Neural progenitor cell (in vitro differentiated cells): ENCODE measurements at regions not wholly inside any gene's neighbourhood (a gene's known extent, or its start where the extent isn't known, plus 50 kb on each side); places are given as distances from the start of the nearest gene placed in this dataset.

Experiments used
- DNase-seq: peaks from one replicate; pipeline ENCODE4 v3.0.0-alpha.2; 2016; ENCODE audit warnings: low spot score
- H2AFZ ChIP-seq: fragments of 200-600 bp; sonication (generic); replicated peaks from 2 replicates; pipeline ENCODE4 v1.6.1; 2016; ENCODE audit warnings: antibody characterized with exemption
- H3F3A ChIP-seq: fragments of 200-600 bp; sonication (generic); 2 replicates; pipeline ENCODE4 v1.6.1; 2016; ENCODE audit warnings: antibody characterized with exemption, low read depth
- H3K27ac ChIP-seq: fragments of 200-600 bp; sonication (generic); 2 replicates; pipeline ENCODE4 v1.5.1; 2016; ENCODE audit warnings: mild to moderate bottlenecking
- H3K27me3 ChIP-seq: fragments of 200-600 bp; sonication (generic); 2 replicates; pipeline ENCODE4 v1.6.1; 2016; ENCODE audit warnings: mild to moderate bottlenecking, moderate library complexity
- H3K36me3 ChIP-seq: fragments of 200-600 bp; sonication (generic); 2 replicates; pipeline ENCODE4 v1.5.1; 2016
- H3K4me1 ChIP-seq: fragments of 200-600 bp; sonication (generic); 2 replicates; pipeline ENCODE4 v1.6.1; 2016; ENCODE audit warnings: mixed run types
- H3K4me2 ChIP-seq: fragments of 200-600 bp; sonication (generic); 2 replicates; pipeline ENCODE4 v1.6.1; 2016
- H3K4me3 ChIP-seq: fragments of 200-600 bp; sonication (generic); 2 replicates; pipeline ENCODE4 v1.5.1; 2016
- H3K79me2 ChIP-seq: fragments of 200-600 bp; sonication (generic); 2 replicates; pipeline ENCODE4 v1.6.1; 2016; ENCODE audit warnings: low read depth
- H3K9ac ChIP-seq: fragments of 200-600 bp; sonication (generic); 2 replicates; pipeline ENCODE4 v1.6.1; 2016
- H3K9me3 ChIP-seq: fragments of 200-600 bp; sonication (generic); 2 replicates; pipeline ENCODE4 v1.5.1; 2016; ENCODE audit warnings: low read depth
- H4K20me1 ChIP-seq: fragments of 200-600 bp; sonication (generic); 2 replicates; pipeline ENCODE4 v1.6.1; 2016; ENCODE audit warnings: low read depth
- H3K27ac Mint-ChIP-seq: 3 replicates; pipeline ENCODE4 v1.8.0; 2021; ENCODE audit warnings: mixed read lengths
- H3K27me3 Mint-ChIP-seq: 2 replicates; pipeline ENCODE4 v1.8.0; 2022; ENCODE audit warnings: low read depth, mild to moderate bottlenecking, inconsistent platforms, moderate library complexity, mixed read lengths; ENCODE audit not compliant: insufficient read depth
- H3K36me3 Mint-ChIP-seq: 3 replicates; pipeline ENCODE4 v1.8.0; 2021; ENCODE audit warnings: mixed read lengths
- H3K4me1 Mint-ChIP-seq: 3 replicates; pipeline ENCODE4 v1.8.0; 2021; ENCODE audit warnings: mixed read lengths
- H3K4me3 Mint-ChIP-seq: 3 replicates; pipeline ENCODE4 v1.8.0; 2021; ENCODE audit warnings: mild to moderate bottlenecking, moderate library complexity, mixed read lengths
- H3K9me3 Mint-ChIP-seq: 3 replicates; pipeline ENCODE4 v1.8.0; 2020; ENCODE audit warnings: mixed read lengths
- CTCF ChIP-seq: fragments of 200-600 bp; sonication (generic); IDR thresholded peaks from 2 replicates; pipeline ENCODE4 v1.5.1; 2017; ENCODE audit warnings: antibody characterized with exemption, mild to moderate bottlenecking
- EZH2 ChIP-seq: fragments of 200-600 bp; sonication (generic); IDR thresholded peaks from 2 replicates; pipeline ENCODE4 v1.6.1; 2017; ENCODE audit warnings: antibody characterized with exemption, mild to moderate bottlenecking, moderate library complexity
- EZH2phosphoT487 ChIP-seq: fragments of 200-600 bp; sonication (generic); IDR thresholded peaks from 2 replicates; pipeline ENCODE4 v1.6.1; 2017; ENCODE audit warnings: antibody characterized with exemption

- Histone ChIP-seq H3K4me1 (no peaks in the 10 kb centered on the region), H3F3A (no peaks in the 10 kb centered on the region), H2AFZ (peak overlapping the region; percentile 12), H3K79me2 (no peaks in the 10 kb centered on the region), H3K27ac (no peak overlapping the region), H4K20me1 (no peaks in the 10 kb centered on the region), H3K27me3 (no peaks in the 10 kb centered on the region), H3K36me3 (no peaks in the 10 kb centered on the region), H3K4me3 (no peak overlapping the region), H3K9me3 (no peaks in the 10 kb centered on the region), H3K4me2 (peak overlapping the region; percentile 31), H3K9ac (no peak overlapping the region)
- no peak for TF ChIP-seq EZH2
- TF ChIP-seq CTCF = no peak
- TF ChIP-seq EZH2phosphoT487 = no peak
- H3K4me1 Mint-ChIP-seq = peaks cover 12% of the 10 kb centered on the region
- no peak overlapping the region for H3K27ac Mint-ChIP-seq
- H3K9me3 Mint-ChIP-seq = peaks cover 8% of the 10 kb centered on the region
- H3K27me3 Mint-ChIP-seq = no peaks in the 10 kb centered on the region
- no peaks in the 10 kb centered on the region for H3K36me3 Mint-ChIP-seq
- peak; percentile 30 for DNase-seq
- no peak overlapping the region for H3K4me3 Mint-ChIP-seq
Observed at GRCh38 chr15:31598620-31599019, 272.0 kb downstream of the KLF13 start.

- Histone ChIP-seq H3K4me2 (no peak overlapping the region), H3K4me3 (no peak overlapping the region), H3K27ac (no peak overlapping the region), H3K79me2 (no peaks in the 10 kb centered on the region), H3K9ac (no peak overlapping the region), H3K9me3 (no peaks in the 10 kb centered on the region), H2AFZ (peak overlapping the region; percentile 31), H3K36me3 (no peaks in the 10 kb centered on the region), H3K27me3 (no peaks in the 10 kb centered on the region), H3F3A (no peaks in the 10 kb centered on the region), H4K20me1 (no peaks in the 10 kb centered on the region), H3K4me1 (peaks cover 10% of the 10 kb centered on the region)
- Mint-ChIP-seq H3K4me3 (no peak overlapping the region), H3K4me1 (no peaks in the 10 kb centered on the region), H3K36me3 (no peaks in the 10 kb centered on the region), H3K27me3 (peaks cover 2% of the 10 kb centered on the region), H3K27ac (no peak overlapping the region), H3K9me3 (peaks cover 9% of the 10 kb centered on the region)
- TF ChIP-seq EZH2phosphoT487 (no peak), CTCF (peak; percentile 63), EZH2 (no peak)
- peak; percentile 50 for DNase-seq
Observed at GRCh38 chr15:31605467-31605931, 278.9 kb downstream of the KLF13 start.

GRCh38 chr15:31606194-31606669 lies 279.6 kb downstream of the KLF13 start:
- Histone ChIP-seq H3K27ac (no peak overlapping the region), H3K79me2 (no peaks in the 10 kb centered on the region), H3K4me2 (no peak overlapping the region), H3K9me3 (no peaks in the 10 kb centered on the region), H3F3A (no peaks in the 10 kb centered on the region), H3K9ac (no peak overlapping the region), H2AFZ (no peak overlapping the region), H3K27me3 (no peaks in the 10 kb centered on the region), H3K4me1 (peaks cover 10% of the 10 kb centered on the region), H3K4me3 (no peak overlapping the region), H3K36me3 (no peaks in the 10 kb centered on the region), H4K20me1 (no peaks in the 10 kb centered on the region)
- DNase-seq = no peak
- Mint-ChIP-seq H3K9me3 (peaks cover 9% of the 10 kb centered on the region), H3K27me3 (peaks cover 2% of the 10 kb centered on the region), H3K36me3 (no peaks in the 10 kb centered on the region), H3K27ac (no peak overlapping the region), H3K4me3 (no peak overlapping the region), H3K4me1 (no peaks in the 10 kb centered on the region)
- no peak for TF ChIP-seq EZH2

GRCh38 chr15:31606931-31607497 lies 280.4 kb downstream of the KLF13 start:
- H3K79me2 ChIP-seq = no peaks in the 10 kb centered on the region
- H3K9me3 Mint-ChIP-seq = peaks cover 9% of the 10 kb centered on the region
- H3K4me2 ChIP-seq = no peak overlapping the region
- peaks cover 10% of the 10 kb centered on the region for H3K4me1 ChIP-seq
- no peak overlapping the region for H3K9ac ChIP-seq
- H4K20me1 ChIP-seq = no peaks in the 10 kb centered on the region
- no peaks in the 10 kb centered on the region for H3K9me3 ChIP-seq
- H3K4me3 ChIP-seq = no peak overlapping the region
- H3K36me3 ChIP-seq = no peaks in the 10 kb centered on the region
- H3F3A ChIP-seq = no peaks in the 10 kb centered on the region
- no peak overlapping the region for H2AFZ ChIP-seq
- no peaks in the 10 kb centered on the region for H3K36me3 Mint-ChIP-seq
- no peak for TF ChIP-seq EZH2
- TF ChIP-seq EZH2phosphoT487 = no peak
- no peak for TF ChIP-seq CTCF
- DNase-seq = no peak
- no peaks in the 10 kb centered on the region for H3K4me1 Mint-ChIP-seq
- no peaks in the 10 kb centered on the region for H3K27me3 ChIP-seq
- peaks cover 2% of the 10 kb centered on the region for H3K27me3 Mint-ChIP-seq
- no peak overlapping the region for H3K4me3 Mint-ChIP-seq
- H3K27ac Mint-ChIP-seq = no peak overlapping the region
- no peak overlapping the region for H3K27ac ChIP-seq
